Lower leg skin (tissue), 4 donors: ENCODE measurements at regions not wholly inside any gene's neighbourhood (a gene's known extent, or its start where the extent isn't known, plus 50 kb on each side); places are given as distances from the start of the nearest gene placed in this dataset.

Experiments
- DNase-seq, 2 donors: peaks; one replicate each; pipeline ENCODE4 v3.0.0-alpha.2; 2019; ENCODE audit warnings: low spot score in 2 of 2
- H3K4me3 ChIP-seq: fragments of 200-600 bp; sonication (generic); 2 replicates; pipeline ENCODE4 v1.5.1; 2017; ENCODE audit warnings: mild to moderate bottlenecking, low read depth; ENCODE audit not compliant: poor library complexity, severe bottlenecking
- CTCF ChIP-seq, 3 donors: fragments of 450-650 bp; IDR thresholded peaks; one replicate each; pipeline ENCODE4 v1.5.1; 2016; ENCODE audit warnings: antibody characterized with exemption in 3 of 3, mild to moderate bottlenecking in 3 of 3, moderate library complexity in 2 of 3
- POLR2A ChIP-seq, 2 donors: fragments of 450-650 bp; IDR thresholded peaks; one replicate each; pipeline ENCODE4 v1.6.1; 2016 to 2017; ENCODE audit warnings: antibody characterized with exemption in 2 of 2, mild to moderate bottlenecking in 1 of 2, moderate library complexity in 1 of 2
- WGBS, 2 donors: methylation state at CpG; one replicate each; pipeline ENCODE4 v1.1.5; 2018; 5-methylcytosine and 5-hydroxymethylcytosine counted together
- intact Hi-C: fragments of 100-400 bp; cut with DNase I; formaldehyde crosslinking; loops from one replicate; pipeline ENCODE4 v1.15.0; 2023; ENCODE audit warnings: low total_unique reads

GRCh38 chr6:150456466-150456865 lies 87.7 kb downstream of the IYD start:
- 63 to 64% methylated on average over 7 of the region's 7 CpGs for WGBS, 2 donors
- intact Hi-C loops, result no loop called here
- no peak for DNase-seq
- no peak overlapping the region for H3K4me3 ChIP-seq
- no peak for TF ChIP-seq CTCF (IDR thresholded peaks at IDR 0.05)

- TF ChIP-seq POLR2A (IDR thresholded peaks at IDR 0.05) (no peak), CTCF (IDR thresholded peaks at IDR 0.05) (no peak)
- intact Hi-C loops, result no loop called here
- no peak overlapping the region for H3K4me3 ChIP-seq
- DNase-seq, result no peak
- 78 to 83% methylated on average over 7 of the region's 7 CpGs for WGBS, 2 donors
Measured at GRCh38 chr6:150456902-150457643, 88.3 kb downstream of the IYD start.

- DNase-seq, result no peak
- 55 to 65% methylated on average over 5 of the region's 5 CpGs for WGBS, 2 donors
- no peak overlapping the region for H3K4me3 ChIP-seq
- intact Hi-C loops, result no loop called here
- TF ChIP-seq POLR2A (IDR thresholded peaks at IDR 0.05), result no peak
- no peak for TF ChIP-seq CTCF (IDR thresholded peaks at IDR 0.05)
Measured at GRCh38 chr6:150458579-150458978, 89.8 kb downstream of the IYD start.

GRCh38 chr6:150463852-150464251 lies 95.0 kb downstream of the IYD start:
- intact Hi-C loops, result no loop called here
- no peak for TF ChIP-seq POLR2A (IDR thresholded peaks at IDR 0.05)
- TF ChIP-seq CTCF (IDR thresholded peaks at IDR 0.05), result no peak
- no peak for DNase-seq
- no peak overlapping the region for H3K4me3 ChIP-seq
- WGBS, 2 donors, result 92% methylated on average over 5 of the region's 5 CpGs

- H3K4me3 ChIP-seq, result no peak overlapping the region
- TF ChIP-seq POLR2A (IDR thresholded peaks at IDR 0.05) (no peak), CTCF (IDR thresholded peaks at IDR 0.05) (no peak)
- DNase-seq, result no peak
- WGBS, 2 donors, result 78 to 88% methylated on average over 2 of the region's 2 CpGs
- intact Hi-C loops, result no loop called here
Measured at GRCh38 chr6:150464966-150465365, 96.2 kb downstream of the IYD start.

GRCh38 chr6:150465610-150466009 lies 96.8 kb downstream of the IYD start:
- no peak for TF ChIP-seq CTCF (IDR thresholded peaks at IDR 0.05)
- intact Hi-C loops, result no loop called here
- WGBS, 2 donors, result 80 to 84% methylated on average over 5 of the region's 5 CpGs
- no peak overlapping the region for H3K4me3 ChIP-seq
- no peak for DNase-seq
